GM19238 (cell line): ENCODE measurements at regions not wholly inside any gene's neighbourhood (a gene's known extent, or its start where the extent isn't known, plus 50 kb on each side); places are given as distances from the start of the nearest gene placed in this dataset.
A peak's percentile ranks its signal among the peaks of the same experiment; 100 is the strongest.

Source experiments
- DNase-seq: peaks from one replicate; pipeline ENCODE4 v3.0.0; 2011; ENCODE audit warnings: low spot score; ENCODE audit not compliant: insufficient read length

DNA sequence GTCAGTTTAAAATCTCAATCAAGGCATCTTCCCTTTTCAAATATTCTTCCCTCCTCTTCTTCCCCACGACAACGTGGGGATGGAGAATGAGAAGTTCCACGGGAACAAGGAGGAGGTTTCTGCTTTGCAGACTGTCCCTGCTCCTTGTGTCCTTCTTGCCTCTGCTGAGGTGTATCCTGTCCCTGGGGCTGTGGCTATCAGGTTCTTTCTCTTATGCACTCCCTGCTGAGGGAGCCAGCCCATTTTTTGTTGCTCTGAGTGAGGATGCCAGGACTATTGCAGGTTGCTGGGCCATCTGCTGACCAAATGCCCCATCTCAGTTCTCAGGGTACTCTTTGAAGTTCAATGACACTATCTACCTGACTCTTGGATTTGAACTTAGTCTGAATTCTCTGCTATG, 533.6 kb downstream of the RNF144B start:
- no peak for DNase-seq

DNA sequence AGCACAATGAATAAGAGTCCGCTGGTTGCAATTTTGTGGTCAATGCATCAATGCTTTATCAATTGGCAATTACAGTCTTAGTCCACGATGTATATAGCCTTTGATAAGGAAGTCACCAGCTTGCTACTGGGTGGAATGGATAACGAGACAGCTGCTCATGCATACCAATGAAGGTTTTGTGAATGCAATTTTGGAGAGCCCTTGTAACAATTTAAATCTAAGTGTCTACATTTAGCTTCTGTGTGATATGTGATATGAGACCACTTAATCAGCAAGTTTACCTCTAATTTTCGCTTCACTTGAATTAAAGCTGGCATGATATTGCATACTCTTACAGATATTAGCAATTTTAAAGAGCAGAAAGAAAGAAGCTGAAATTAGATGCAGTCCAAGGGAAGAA, 543.9 kb downstream of the RNF144B start:
- no peak for DNase-seq

DNA sequence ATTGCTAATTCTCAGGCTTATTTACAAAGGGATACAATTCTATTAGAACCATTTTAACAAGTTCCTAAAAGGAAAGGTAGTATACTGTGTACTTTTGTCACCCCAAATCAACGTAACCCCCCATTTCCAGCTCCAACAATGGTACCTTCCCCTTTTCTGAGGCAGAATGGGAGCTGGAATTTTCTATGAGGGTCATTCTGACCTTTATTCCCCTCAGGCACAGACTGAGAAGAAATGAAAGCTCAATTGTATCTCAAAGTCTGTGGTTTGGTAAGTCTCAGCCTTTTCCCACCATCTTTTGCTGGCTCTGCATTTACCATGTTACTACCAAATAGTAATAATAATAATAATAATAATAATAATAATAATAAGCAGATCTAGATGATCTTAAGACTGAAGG, 571.0 kb downstream of the RNF144B start:
- no peak for DNase-seq

DNA sequence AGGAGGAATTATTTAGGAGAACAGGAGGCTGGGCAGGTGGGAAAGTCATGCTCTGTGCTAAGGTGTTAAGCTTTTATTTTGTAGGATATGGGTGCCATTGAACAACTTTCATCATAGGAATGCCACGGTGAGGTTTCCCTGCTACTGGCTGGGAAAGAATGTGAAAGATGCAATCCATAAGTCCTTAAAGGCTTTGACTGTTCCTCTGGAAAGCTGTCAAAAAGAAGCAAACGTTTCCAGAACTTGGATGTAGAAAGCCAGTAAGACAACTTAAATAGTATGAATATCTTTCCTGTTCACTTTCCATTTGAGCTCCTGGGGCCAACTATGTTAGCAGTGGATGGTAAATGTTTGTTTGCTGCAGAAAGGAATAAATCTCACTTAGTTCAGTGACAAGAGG, 574.4 kb downstream of the RNF144B start:
- no peak for DNase-seq

DNA sequence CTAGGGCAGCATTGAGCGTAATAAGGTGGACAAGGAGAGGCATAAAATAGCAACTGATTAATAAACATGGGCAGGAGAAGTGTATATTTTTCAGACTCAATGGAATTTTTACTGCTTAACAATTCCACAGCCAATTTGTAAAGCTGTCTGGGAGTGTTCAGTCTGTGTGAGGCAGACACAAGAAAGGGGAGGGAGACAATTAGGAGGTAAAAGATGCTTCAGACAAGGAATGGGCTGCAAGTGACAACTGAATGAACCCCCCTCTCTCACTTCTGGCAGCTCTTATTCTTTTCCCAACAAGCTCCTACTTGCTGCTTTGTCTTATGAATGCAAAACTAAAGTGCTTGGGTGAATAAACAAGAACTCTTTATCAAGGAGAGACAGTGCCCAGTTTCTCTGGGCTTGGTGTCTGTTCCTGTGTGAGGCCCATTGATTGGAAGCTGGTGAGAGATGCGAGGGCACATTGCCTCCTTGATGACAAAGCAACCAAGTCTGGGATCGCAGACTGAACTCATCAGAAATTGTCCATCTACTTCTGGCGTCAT, 575.3 kb downstream of the RNF144B start:
- no peak for DNase-seq

DNA sequence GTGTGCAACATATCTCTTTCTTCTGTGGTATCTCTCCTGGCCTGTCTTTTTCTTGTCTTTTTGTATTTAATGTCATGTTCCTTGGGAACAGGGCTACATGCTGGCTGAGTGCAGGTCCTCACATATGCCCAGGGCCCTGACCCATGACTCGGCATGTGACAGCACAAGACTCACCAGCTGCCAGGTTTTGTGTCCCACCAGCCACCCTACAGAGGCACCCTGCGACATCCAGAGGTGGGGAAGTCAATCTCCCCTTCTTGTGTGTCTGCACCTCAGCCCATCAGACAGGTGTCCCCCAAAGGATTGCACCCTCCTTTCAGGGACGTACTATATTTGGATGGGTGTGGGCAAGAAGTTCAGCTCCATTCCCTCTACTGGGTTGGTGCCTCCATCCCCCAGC, 576.3 kb downstream of the RNF144B start:
- no peak for DNase-seq

DNA sequence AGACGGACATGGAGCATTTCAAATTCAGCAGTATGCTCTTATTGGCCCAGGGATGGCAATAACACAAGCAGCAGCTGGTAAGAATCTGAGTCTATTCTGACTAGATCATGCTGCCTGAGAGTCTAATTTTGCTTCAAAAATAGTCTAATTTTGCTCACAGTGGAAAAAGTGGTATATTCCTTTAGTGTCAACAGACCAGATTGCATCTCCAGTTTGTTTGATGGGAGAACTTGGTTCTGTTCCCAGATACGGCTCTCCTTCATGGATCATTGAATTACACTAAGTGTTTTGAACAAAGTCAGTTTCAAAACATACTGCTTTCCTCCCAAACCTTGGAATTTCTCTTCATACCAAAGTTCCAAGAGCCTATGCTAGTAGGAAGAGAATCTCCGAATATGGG, 586.1 kb downstream of the RNF144B start:
- DNase-seq = no peak

DNA sequence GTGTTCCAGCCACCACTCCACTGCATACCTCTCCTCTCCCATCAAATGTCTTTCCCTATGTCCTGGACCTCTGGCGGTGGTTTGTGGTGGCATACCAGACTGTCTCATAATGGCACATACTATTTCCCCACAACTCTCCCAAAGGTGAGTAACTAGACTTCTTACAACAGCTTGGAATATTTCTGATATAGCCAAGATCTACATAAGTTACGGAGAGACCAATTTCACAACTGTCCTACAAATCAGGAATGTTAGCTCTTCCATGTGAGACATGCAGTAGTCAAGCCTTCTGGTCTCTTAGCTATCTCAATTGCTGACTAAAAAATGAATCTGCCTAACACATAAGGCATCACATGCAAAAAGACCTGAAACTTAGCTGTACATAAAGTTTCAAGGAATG, 588.9 kb downstream of the RNF144B start:
- DNase-seq = no peak

DNA sequence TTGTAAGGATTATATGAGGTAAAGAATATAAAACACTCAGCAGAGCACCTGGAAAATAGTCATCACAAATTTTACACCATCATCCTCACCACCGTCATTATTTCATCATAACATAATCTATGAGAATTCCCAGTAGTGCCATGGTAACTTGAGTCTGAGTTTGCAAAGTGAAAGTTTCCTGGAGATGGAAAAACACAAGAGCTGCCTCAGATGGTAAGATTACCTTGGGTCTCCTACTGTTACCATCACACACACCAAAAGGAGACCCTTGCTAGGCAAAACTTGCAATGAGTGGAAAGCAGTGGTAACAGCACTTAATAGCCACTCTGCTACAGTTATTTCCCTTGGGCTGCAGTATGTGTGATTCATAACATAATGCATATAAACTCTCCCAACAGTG, 589.8 kb downstream of the RNF144B start:
- DNase-seq = no peak

DNA sequence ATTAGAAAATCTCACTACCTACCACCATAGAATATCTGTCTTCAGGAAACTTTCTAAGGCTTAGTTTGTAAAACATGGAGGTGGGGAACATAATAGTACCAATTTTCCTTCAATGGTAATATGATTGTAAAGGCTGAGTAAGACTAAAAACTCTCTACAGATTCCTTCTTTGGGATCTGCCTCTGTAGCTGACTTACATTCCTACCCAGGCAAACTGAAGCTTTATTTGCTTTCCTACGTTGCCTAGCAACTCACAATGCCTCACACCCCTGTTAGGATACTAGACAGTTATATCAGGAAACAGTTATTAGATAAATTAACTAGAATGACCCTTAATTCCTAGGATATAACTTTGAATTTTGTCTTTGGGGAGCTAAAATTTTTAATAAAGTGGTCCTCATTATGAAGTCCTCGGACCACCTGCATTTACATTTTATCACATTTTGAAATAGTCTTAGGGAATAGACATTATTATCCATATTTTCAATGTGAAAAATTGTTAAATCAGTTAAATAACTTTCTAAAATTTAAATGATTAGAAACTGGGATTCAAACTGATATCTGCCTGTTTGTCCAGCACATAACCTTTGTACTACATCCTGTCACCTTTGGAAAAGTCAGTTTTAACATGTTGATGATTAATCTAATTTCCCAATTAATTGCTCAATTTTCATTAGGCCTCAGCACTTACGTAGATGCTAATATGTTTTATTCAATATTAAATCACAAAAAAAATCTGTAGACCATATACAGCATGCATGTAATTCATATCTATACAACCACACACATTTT, 591.4 kb downstream of the RNF144B start:
- no peak for DNase-seq

DNA sequence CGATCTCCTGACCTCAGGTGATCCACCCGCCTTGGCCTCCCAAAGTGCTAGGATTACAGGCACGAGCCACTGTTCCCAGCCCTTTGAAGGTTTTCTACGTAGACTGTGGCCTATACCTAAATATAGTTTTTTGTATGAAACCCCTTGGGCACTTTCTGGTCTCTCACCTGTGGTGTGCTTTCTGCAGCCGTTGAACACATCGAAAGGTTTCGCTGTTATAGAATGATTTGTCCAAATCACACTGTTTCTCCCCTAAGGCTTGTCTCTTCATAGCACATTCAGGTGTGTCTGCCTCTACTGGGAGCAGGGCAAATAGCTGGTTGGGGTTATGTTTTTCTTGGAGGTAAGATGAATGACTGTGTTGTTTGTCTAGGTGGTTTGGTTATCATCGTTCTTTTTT, 597.9 kb downstream of the RNF144B start:
- DNase-seq = no peak

DNA sequence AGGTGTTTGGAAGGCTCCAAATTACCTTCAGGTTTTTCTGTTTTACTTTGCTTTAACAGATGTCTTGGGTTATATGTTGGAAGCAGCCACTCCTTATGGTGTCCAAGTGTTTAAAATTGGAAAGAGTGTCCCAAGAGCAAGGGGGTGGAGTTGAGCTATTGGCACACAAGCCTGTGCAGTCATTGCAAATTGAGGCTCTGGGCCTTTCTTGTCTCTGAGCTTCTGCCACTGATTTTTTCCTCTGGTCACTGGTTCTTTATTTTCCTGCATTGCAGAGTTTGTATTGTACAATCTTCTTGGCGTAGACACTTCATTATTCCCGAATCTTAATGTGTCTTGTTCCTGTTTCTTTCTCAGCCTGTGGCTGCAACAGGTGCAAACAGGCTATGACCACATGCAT, 598.8 kb downstream of the RNF144B start:
- DNase-seq = no peak

DNA sequence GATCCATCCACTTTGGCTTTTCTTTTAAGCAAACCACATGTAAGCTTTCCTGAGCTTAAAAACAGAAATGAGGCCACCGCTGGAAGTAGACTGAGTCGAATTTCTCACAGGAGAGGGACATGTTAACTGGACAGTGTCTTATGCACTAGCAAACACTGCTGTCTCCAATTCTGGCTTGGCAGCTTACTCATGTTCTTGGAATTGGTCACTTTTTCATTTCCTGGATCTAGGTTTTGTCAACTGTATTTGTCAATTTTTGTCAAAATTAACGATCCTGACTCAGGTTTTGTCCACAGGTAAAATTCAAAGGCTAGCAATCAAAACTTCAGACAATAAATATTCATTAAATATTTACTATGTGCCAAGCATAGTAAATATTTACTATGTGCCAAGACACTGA, 601.5 kb downstream of the RNF144B start:
- DNase-seq = no peak

DNA sequence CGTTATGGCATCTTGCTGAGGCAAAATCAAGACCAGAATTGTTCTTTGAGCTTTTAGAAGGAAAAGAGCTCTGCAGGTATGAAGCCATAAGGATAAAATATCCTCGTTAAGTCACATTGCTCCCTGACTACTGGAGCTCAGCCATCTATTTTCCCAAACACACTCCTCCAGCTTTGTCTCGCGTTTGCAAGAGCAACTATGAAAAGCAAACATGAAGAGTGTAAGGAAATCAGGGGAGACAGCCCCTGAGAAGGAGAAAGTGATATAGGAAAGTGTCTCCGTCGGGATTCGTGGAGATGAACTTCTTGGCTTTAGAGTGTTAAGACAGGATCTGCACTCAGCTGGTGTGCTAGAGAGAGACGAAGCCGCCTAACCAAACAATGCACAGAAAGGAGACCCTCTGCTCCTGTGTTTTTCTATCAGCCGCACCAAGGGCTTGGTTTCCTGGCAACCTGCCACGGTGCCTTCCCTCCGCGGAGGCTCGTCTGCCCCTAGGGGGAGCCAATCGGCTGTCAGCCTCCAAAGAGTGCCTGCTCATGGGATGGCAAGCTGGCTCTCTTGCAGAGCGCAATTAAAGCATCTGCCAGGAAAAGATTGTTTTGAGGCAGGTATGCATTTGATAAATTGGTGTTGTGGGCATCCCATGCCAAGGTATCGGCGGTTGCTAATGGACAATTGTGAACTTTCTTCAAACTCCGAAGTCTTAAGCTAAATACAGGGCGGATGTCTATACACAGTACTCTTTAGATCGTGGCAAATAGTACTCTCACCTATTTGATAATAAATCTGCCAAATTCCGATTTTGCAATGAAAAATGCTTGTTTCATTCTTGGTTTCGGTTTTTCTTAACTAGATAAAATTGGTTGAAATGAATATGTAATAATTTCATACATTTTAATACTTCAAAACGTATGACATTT, 603.2 kb downstream of the RNF144B start:
- DNase-seq = peak; percentile 20

DNA sequence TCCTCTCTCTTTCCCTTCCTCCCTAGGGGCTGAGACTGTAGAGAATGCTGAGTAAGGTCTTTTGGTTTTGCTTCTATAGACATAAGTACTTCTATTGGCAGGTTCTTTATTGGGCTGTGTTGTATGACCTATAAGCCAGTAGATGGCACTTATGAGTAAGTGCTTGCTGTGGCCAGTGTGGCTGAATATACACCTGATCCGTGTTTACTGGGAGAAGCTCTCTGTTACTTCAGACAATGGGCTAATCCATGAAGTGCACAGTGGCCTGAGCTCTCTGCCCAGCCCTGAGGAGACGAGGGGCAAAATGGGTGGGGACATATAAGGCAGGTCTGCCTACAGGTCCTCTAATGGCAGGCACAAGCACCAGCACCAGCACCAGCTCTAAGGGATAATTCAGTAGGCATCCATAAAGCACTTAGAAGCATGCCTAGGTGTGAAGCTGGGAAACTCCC, 610.3 kb downstream of the RNF144B start:
- DNase-seq = no peak

DNA sequence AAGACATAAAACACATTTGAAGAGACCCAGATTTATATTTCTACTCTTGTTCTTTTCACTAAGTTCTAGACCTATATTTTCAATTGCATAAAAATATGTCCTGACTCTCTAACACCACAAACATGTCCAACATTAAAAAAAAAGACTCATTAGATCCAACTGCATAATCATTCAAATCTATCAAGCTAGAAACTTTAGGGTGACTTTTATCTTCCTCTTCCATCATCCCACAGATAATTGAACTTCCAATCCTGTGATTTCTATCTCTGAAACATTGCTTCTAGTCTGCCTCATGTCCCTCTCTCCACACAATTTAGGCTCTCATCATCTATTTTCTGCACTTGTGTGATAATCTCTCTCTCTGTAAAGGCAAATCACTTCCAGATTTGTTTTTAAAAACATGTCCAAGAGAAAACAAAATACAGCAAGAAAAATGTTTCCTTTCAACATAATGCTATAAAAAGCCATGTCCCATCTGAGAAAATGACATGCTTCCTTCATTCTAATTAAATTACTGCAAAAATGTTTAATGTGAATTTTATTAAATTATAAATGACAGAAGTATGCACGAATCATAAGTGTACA, 615.9 kb downstream of the RNF144B start:
- no peak for DNase-seq

DNA sequence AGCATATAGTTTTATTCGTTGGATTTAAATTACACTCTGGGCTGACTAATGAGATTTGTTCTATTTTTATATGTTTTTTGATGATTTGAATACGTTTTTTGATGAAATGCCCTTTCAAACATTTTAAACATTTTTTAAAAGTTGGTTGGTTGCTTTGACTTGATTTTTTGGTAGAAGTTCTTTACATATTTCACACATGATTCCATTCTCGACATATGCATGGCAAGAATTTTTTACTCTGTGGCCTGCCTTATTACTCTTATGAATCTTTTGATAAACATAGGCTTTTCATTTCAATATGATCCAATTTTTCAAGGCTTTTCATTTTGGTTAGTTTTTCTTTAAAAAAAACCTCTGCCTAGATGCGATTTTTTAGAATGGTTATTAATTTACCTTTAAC, 617.0 kb downstream of the RNF144B start:
- no peak for DNase-seq

DNA sequence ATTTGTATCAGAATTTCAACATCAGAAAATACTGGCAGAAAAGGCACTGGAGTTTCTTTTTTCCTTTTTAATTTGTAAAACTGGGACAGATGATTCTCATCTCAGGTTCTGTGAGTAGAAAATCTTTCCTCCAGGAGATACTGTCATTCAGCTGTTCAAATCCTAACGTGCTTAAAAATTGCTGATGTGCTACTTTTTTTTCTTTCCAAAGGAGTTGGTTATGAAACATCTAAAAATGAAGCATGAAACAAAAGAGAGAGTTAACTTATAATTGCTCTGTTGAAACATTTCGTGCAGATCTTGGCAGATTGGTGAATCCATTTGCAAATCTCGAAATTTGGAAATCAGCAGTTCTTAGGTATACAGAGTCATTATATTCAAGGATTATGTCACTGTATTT, 622.6 kb downstream of the RNF144B start:
- DNase-seq = no peak

DNA sequence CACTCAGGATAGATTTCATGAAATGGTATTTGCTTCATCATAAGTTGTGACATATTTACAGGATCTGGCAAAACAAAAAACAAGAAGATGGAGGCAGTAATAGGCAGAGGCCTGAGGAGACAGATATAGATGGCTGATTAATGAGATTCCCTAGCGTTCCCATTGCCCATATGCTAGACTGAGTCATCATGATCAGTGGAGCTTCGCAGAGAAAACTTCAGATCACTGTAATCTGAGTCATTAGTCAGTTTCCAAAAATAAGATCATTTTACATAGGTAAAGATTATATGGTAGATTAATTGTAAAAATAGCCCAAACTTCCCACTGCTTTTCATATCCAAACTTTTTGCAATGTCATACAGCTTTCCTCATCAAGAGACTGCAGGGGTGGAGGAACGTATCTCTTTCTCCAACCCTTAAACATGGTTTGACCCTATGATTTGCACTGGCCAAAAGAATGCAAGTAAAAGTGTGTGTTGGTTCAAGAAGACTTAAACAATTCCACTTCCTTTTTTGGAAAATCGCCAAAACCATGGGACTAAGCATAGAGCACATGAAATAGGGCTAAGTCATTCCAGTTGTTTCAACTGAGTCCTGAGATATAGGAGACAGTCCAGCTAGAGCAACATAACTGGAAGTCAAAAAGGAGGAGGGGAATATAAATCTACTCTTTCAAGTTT, 626.0 kb downstream of the RNF144B start:
- DNase-seq = no peak

DNA sequence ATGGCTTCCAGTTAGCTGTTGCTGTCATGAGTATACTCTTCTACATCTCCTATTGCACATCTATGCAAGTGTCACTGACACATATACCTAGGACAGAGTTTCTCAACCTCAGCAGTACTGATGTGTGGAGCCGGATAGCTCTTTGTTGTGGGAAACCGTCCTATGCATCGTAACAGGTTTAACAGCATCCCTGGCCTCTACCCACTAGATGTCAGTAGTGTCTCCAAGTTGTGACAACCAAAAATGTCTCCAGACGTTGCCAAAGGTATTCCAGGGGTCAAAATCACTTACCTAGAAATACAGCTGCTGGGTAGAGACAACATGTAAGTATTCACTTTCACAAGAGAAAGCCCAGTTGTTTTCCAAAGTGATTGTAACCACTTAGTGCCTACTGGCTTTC, 637.6 kb downstream of the RNF144B start:
- no peak for DNase-seq

DNA sequence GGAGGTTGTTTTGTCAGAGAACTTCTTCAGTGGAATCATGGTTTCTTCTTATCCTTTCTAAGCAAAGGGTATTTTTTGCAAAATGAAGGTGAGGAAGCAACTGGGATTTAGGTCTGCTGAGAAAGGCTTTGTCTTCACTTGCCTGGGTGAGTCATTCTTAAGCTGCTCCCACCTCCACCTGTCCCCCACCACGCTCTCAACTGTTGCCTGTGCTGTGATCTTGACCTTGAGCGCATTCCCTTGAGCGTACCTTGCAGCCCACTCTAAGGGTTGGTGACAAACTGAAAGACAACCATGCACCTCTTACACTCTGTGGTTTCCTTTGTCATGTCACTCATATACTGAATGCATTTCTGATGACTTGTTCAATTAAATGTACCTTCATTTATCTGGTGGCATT, 641.1 kb downstream of the RNF144B start:
- DNase-seq = no peak
